ENCODE measurements at regions not wholly inside any gene's neighbourhood (a gene's known extent, or its start where the extent isn't known, plus 50 kb on each side); places are given as distances from the start of the nearest gene placed in this dataset.

- 89% methylated on average over 3 of the region's 3 CpGs for WGBS
Measured at GRCh38 chr14:36027354-36027753, 149.2 kb downstream of the PTCSC3 start.

GRCh38 chr14:36022765-36023410 lies 153.6 kb downstream of the PTCSC3 start:
- Histone ChIP-seq H3K9ac (ENCODE audit: low read depth in 1 of 2, low read length in 2 of 2) (peak overlapping the region in 1 of 2 donors; percentile 31), H3K4me1 (ENCODE audit: control insufficient read depth in 4 of 4, insufficient read depth in 4 of 4, low read length in 3 of 4) (peaks cover 2 to 15% (median 10%) of the 10 kb centered on the region in 4 donors), H3K4me3 (ENCODE audit: low read depth in 1 of 3, low read length in 3 of 3) (peak overlapping the region in 1 of 3 donors; percentile 20), H3K27me3 (ENCODE audit: control insufficient read depth in 4 of 4, insufficient read depth in 4 of 4, low read length in 3 of 4) (no peaks in the 10 kb centered on the region), H3K36me3 (ENCODE audit: control insufficient read depth in 4 of 4, insufficient read depth in 3 of 4, low read depth in 1 of 4, low read length in 3 of 4) (no peaks in the 10 kb centered on the region), H3K27ac (ENCODE audit: low read depth in 1 of 2, low read length in 2 of 2) (peak overlapping the region in 1 of 2 donors; percentile 12), H3K9me3 (ENCODE audit: control insufficient read depth in 4 of 4, low read length in 3 of 4) (no peaks in the 10 kb centered on the region)
- DNase-seq (ENCODE audit: low spot score) = no peak
- WGBS = 32% methylated on average over 8 of the region's 8 CpGs
- TF ChIP-seq RXRA (IDR thresholded peaks at IDR 0.05) (peak in 1 of 2 donors; percentile 46), REST (IDR thresholded peaks at IDR 0.05) (no peak)

More at GRCh38 chr14:36027354-36027753, 149.2 kb downstream of the PTCSC3 start:
- peaks cover 0 to 10% (median 8%) of the 10 kb centered on the region in 4 donors for H3K4me1 ChIP-seq (ENCODE audit: control insufficient read depth in 4 of 4, insufficient read depth in 4 of 4, low read length in 3 of 4)
- H3K9ac ChIP-seq (ENCODE audit: low read depth in 1 of 2, low read length in 2 of 2) = no peak overlapping the region
- no peak overlapping the region for H3K4me3 ChIP-seq (ENCODE audit: low read depth in 1 of 3, low read length in 3 of 3)
- no peak for DNase-seq (ENCODE audit: low spot score)
- no peaks in the 10 kb centered on the region for H3K27me3 ChIP-seq (ENCODE audit: control insufficient read depth in 4 of 4, insufficient read depth in 4 of 4, low read length in 3 of 4)
- H3K27ac ChIP-seq (ENCODE audit: low read depth in 1 of 2, low read length in 2 of 2) = no peak overlapping the region
- H3K36me3 ChIP-seq (ENCODE audit: control insufficient read depth in 4 of 4, insufficient read depth in 3 of 4, low read depth in 1 of 4, low read length in 3 of 4) = no peaks in the 10 kb centered on the region
- TF ChIP-seq JUND (IDR thresholded peaks at IDR 0.05) (no peak), RXRA (IDR thresholded peaks at IDR 0.05) (no peak), MAX (IDR thresholded peaks at IDR 0.05) (no peak), SP1 (IDR thresholded peaks at IDR 0.05) (no peak), ZBTB33 (IDR thresholded peaks at IDR 0.05) (no peak), CTCF (IDR thresholded peaks at IDR 0.05; ENCODE audit: low read depth, low read length, missing input control) (no peak)
- H3K9me3 ChIP-seq (ENCODE audit: control insufficient read depth in 4 of 4, low read length in 3 of 4) = no peaks in the 10 kb centered on the region
